HG03103 (cell line): ENCODE measurements at regions not wholly inside any gene's neighbourhood (a gene's known extent, or its start where the extent isn't known, plus 50 kb on each side); places are given as distances from the start of the nearest gene placed in this dataset.

ENCODE experiments used
- ATAC-seq: cut with Tn5 transposase; IDR thresholded peaks from one replicate; pipeline ENCODE4 v1.9.1; 2021; ENCODE audit warnings: low read depth; ENCODE audit not compliant: unreplicated experiment

DNA sequence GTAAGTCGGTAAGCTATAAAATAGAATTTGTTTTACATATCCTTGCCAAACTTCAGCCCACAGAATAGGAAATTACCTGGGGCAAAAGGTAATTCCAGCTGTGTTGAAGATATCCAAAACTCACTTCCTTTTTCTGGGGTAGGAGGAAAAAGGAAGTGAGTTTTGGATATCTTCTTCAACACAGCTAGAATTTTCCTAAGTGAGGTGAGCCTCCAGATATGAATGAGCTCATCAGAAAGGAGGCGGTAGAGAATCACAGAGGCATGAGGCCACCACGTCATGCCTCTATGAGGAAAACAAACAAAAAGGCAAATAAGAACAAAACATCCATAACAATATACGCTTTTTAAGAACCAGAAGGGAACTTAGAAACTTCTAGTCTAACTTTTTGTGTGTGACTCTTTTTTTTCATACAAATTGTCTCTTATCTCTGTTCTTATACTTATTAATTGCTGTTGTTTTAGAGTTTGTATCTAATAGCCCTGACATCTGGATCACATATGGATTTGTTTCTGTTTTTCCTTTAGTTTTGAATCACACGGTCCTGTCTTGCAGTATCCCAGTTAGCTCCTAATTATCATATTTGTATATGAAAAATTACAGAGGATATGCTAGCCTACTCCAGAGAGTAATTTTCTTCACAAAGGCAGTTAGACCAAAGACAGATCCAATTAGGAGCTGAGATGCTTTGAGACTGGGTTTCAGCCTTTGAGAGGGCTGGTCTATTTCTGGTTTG is 104.5 kb downstream of the RBM43 start:
- no peak for ATAC-seq

DNA sequence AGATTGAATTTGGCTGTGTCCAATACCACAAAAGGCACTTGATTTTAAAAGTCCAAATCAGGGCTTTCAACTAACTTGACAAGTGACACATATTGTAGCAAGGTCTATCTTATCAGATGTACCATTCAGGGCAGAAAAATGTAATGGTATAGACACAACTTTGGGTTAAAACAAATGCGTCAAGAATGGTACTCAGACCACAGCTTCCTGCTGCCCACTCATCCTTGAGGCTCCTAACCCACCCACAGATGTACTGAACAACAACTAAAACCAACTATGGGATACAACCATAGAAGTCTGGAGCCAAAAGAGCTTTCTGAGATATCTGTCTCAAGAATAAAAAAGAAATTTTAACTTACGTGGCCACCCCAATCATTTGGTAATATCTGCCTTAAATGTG is 105.2 kb downstream of the RBM43 start:
- no peak for ATAC-seq

DNA sequence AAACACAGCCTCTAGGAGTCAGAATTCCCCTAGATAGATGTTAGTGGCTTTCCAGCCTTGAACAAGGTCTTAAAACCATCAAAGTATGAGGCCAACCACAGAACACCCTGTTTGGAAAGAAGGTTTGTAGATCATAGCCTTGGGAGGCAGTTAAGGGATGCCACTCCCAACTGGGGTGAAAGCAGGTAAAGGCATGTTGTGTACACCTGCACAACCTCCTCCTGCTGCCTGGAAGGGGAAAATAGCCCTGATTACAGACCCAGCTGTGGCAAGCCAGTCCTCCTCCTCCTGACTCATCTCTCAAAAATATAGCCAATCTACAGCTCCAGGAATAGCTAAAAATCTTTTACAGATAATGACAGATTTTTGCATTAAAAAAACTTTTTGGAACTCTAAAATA is 108.1 kb downstream of the RBM43 start:
- ATAC-seq = no peak

DNA sequence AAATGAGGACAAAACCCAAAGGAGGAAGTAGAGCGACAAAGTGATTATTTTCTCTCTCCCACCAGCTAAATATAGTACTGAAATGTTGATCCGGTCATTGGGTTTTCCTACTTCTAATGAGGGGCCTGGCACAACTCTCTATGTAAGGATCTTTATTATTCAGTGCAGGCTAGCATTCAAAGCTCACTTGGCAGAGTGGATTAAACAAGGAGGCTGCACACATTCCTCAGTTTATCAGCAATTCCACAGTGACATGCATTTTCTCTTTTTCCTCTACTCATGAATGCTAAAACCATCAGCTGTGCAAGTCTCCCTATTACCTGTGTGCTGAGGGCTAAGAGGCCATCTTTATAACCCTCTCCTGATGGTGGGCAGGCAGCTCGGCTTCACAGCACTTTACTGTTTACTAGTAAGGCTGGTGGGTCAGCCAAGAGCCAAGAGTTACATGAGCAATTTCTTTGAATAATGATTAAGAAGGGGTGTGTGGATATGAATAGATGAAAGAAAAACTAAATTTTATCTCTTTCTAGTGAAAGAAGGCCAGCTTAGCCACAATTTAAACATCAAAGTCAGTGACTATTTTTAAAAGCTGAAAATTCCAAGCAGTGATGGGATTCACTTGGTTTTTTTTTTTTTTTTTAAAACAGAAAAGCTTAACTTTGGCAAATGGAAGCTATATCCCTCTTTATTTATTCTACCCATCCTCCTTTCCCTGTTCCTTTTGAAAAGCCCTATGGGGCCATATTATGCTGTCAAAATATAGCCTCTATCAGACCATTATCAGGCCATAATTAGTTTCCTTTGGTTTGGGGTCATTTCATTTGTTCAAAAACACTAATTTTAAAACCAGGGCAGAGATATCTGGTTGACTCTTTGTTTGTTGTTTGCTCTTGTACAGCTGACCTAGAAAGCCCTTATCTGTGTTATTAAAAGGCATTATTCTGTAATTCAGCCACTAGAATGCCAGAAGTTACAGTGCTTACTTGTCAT is 111.0 kb downstream of the RBM43 start:
- no peak for ATAC-seq

DNA sequence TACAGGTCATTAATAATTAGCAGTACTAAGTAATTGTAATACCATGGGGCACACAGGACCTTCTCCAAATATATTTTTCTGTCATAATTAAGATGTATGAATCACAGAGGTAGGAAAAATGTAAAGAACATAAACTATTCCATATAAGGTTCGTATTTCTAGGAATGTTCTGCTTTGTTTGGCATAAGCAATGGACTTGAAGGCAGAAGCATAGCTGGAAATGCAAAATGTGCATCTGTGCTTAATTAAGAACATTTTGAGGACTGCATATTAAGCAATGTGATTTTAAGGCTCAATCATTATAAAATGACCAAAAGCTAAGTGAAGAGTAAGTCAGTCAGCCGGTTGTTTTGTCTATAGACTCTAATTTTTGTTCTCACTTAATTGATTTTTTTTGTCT is 123.2 kb downstream of the RBM43 start:
- no peak for ATAC-seq

DNA sequence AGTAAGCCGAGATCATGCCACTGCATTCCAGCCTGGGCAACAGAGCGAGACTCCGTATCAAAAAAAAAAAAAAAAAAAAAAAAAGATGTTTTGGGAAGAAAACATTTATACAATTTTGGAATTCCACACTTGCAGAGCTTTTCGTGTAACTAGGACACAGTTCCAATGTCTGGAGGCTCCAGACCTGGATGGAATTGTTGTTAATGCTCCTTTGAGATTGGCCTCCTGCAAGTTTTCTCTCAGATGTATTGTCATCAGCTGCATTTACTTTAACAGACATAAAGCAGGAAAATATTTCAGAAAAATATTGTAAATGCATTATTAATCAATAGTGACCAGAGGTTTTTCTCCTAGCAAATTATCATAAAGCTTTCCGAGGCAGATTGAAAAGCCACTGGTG is 124.1 kb downstream of the RBM43 start:
- ATAC-seq = no peak

DNA sequence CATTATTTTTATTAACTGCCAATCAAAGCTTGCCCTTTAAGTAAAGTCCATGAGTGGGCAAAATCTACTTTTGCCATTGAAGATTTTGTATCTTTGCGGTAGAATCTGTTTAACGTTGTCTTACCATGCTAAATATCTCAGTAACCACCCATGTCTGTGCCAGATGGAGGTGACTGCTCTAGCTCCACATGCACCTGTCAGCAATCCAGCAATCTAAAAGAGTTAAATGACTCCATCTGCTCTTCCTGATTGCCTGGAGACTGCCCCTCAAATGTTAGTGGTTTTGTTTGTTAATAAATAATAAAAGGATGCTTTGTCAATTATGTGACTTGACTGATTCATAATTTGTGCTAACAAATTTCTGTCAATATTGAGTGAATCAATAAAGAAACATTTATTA is 141.7 kb downstream of the RBM43 start:
- ATAC-seq = no peak

DNA sequence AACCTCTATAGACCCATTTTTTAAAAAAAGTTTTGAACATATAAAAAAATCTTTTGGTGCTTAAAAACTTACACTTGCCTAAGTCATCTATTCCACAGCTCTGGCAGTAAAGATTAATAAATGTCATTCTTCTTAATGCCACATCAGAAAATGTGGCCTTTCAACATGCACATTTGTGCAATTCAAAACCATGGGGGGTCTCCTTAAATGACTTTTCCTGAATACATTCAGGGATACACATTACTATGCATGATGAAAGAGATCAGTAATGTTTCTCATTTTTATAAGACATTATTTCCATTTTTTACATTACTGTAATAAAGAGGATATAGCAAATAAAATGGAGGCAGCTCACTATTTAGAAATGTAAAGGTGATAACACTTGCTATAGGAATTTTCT is 142.3 kb downstream of the RBM43 start:
- ATAC-seq = no peak

DNA sequence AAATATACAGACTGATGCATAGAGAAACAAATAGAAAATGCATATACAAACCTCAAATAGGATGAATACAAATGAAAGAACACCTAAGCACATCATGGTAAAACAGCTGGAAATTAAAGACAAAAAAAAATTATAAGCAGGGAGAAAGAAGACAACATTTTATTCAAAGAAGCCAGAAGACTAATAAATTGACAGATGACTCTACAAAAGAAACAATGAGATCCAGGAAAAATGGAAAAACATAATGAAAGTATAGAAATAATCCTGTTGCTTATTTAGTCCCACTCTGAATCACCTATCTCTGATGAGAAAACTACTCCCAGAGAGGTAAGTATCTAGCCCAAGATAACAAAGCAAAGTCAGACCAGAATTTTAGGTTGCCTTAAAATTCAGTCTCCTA is 143.4 kb downstream of the RBM43 start:
- ATAC-seq = no peak

DNA sequence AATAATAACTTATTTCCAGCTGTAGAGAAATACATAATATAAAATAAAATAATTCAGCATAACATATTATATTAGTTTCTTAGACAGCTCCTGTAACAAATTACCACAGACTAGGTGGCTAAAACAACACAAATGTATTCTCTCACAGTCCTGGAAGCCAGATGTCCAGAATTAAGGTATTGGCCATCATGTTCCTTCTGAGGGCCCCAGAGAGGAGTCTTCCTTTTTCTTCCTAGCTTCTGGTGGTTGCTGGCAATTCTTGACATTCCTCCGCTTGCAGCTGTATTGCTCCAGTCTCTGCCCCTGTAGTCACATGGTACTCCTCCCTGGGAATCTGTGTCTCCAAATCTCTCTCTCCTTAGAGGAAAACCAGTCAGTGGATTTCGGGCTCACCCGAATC is 146.8 kb downstream of the RBM43 start:
- no peak for ATAC-seq

DNA sequence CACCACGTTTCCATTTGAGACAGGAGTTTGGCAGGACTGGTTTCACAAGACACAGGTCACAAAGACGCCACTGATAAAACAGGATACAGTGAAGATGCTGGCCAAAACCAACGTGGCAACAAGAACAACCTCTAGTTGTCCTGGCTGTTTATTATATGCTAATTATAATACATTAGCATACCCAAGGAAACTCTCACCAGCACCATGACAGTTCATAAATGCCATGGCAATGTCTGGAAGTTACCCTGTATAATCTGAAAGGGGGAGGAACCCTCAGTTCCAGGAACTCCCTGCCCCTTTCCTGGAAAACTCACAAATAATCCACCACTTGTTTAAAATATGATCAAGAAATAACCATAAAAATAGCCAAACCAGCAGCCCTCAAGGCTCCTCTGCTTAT is 148.3 kb downstream of the RBM43 start:
- no peak for ATAC-seq

DNA sequence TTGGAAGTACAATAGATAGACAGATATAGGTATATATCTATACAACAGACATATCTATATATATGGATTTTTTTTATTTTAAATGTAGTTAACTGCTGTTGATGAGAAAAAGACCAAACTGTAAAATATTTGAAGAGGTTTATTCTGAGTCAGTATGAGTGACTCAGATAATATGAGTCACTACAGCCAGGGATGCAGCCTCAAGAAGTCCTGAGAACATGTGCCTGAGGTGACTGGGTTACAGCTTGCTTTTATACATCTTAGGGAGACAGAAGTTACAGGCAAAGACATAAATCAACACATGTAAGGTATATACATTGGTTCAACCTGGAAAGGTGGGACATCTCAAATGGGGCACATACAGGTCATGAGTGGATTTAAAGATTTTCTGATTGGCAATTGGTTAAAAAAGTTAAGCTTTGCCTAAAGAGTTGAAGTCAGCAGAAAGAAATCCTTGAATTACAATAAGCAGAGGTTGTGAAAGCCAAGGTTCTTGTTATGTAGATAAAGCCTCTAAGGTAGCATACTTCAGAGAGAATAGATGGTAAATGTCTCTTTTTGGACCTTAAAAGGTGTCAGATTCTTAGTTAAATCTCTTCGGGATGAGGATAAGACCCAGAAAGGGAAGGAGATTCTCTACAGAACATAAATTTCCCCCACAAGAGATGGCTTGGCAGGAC is 149.9 kb downstream of the RBM43 start:
- no peak for ATAC-seq

DNA sequence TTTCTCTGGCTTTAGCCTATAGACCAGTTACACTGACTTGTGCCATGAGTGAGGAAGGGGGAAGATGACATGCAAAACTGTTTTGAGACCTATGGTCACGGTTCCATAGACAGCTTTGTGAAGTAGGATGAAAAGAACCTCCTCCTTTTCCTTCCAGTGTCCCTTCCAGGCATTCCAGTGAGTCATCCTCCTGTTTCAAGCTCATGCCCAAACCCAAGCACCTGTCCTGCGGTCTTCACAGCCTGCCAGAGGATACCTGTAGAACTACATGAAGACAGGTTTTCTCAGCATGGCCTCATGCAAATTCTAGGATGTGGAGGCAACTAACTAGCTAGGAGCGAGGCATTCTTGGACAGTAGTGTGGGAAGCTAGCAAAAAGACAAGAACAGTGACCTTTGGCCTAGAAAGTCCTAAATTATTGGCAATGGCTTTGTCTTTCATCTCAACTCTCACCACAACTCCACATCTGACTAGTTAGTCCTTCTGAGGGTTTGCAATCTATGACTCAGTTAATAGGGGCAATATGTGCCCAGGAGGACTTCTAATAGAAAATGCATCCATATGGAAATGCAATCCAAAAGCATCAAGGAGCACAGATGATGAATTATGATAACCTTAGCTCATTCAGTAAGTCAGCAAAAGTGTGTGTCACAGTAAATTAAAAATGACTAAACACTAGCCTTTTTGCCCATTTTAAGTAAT is 154.7 kb downstream of the RBM43 start:
- ATAC-seq = no peak

DNA sequence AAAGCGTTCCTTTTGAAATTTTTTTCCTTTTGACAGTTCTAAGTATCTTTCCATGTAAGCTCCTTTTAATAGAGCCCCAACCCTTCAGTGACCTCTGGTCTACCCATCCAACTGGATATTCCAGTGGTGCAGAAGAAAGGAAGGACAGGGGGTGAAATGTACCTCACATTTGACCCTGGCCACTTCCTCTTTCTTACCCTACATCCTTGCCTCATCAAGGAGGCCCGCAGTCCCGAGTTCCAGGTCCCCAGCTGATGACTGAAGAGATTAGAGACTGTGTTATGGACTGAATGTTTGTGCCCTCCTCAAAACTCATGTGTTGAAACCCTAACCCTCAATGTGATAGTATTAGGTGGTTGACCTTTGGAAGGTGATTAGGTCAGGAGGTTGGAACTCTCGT is 158.1 kb downstream of the RBM43 start:
- no peak for ATAC-seq

DNA sequence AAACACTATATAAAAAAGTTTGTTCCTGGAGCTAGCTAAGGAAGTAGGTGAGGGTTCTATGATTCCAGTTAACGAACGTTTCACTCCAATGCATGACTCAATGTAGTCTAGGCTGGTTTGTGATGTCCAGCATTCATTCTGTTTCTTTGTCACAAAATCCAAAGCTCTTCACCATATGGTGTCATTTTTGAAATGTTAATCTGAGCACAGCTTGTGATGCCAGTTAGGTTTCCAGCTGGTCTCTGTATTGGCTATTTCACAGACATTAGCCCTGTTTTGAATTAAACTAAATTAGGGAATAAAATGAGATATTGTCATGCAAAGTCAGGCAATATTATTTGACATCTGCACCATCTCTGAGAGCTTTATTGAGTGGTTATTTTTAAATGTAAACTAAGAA is 159.4 kb downstream of the RBM43 start:
- no peak for ATAC-seq

DNA sequence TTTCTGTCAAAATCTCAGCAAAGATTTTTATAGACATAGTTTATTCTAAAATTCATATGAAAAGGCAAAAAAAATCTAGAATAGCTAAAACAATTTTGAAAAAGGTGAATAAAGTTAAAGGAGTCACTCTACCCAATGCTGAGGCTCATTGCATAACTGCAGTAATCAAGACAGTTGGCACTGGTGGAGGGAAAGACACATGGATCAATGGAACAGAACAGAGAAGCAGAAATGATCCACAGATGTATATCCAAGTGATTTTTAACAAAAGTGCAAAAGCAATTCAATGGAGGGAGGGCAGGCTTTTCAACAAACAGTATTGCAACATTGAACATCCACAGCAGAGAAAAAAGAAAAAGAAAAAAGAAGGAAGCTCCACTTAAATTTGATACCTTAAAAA is 162.8 kb downstream of the RBM43 start:
- ATAC-seq = no peak

DNA sequence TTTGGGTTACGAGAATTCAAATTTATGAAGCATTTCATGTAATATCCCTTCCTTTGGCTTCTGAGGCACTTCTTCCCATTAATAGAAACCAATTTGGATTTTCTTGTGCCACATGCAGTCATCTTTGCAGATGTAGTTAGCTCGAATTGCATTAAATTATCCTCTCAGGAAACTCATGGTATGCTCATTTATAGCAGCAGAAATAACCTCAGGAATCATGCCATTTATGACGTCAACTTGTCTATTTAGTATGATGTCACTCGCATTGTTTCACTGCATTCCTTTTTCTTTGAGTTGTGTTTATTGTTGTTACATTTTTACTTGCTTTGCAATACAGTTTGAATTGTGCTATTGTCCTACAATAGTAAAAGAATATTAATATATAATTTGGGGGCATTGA is 163.8 kb downstream of the RBM43 start:
- ATAC-seq = no peak

DNA sequence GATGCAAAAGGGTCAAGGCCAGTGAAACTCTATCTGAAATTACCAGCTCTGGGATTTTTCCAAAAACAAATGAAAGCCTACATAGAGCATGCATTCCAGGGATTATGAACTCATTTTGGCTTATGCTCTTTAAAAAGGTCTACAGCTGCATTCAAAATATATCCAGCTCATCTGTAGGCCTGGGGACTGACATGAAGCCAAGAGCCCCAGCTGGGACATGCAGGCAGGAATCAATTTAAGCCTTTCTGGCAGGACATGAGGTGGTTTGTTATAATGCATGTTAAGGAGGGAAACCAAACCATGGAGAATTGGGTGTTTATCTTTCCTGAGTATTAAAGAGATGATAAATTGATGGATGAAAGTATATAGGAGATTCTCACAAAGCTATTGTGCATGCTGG is 164.5 kb downstream of the RBM43 start:
- no peak for ATAC-seq

DNA sequence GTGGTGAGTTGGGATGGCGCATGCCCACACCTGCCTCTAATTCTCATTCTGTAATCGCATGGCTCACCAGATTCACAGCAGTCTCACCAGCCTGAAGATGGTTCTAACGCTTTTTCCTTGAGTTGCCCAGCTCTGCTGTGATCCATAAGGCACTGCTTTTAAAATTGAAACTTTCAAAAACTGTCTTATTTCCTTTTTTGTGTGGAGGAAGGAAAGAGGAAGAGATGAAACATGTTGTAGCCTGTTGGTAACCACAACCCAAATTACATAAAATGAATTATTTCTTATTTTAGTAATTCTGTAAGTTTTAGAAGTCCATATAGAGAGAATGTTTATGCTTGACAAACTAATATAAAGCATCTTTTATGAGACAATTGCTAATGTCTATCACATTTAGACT is 165.4 kb downstream of the RBM43 start:
- no peak for ATAC-seq

DNA sequence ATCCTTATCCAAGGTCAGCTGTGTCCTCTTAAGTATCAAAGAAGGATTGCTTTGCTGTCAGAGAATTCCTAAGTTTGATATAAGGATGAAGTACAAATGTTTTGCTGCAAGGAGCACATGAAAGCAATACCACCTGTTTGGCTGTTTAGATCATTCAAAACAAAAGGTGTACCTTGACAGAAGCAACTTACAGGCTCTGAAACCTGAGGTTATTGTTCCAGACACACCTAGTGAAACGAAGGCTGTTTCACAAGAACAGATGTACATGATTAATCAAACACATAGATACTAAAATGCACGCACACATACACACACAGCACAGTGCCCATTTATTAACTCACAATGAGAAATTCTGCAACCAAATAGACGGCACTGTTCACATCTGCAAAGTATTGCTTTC is 166.2 kb downstream of the RBM43 start:
- ATAC-seq = no peak

DNA sequence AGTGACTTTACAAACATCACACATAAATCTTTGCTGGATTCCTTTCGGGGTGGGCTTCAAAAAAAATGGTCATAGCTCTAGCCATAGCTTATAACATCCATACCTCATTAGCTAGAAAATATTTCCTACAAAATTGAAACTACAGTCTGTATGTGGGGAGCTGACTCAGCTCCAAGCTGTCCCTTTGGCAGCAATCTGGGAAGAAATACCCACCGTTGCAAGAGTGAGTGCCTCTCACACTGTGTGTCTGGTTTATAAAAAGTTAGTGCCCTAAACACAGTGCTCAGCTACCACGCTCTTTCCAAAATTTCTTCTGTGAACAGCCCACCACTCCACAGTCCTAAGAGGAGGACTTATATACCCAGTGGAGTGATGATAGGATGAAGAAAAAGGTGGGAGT is 170.1 kb downstream of the RBM43 start:
- no peak for ATAC-seq
